Fibroblast of skin of scalp (primary cell): ENCODE measurements at regions not wholly inside any gene's neighbourhood (a gene's known extent, or its start where the extent isn't known, plus 50 kb on each side); places are given as distances from the start of the nearest gene placed in this dataset.

ENCODE experiments used
- DNase-seq: peaks from one replicate; pipeline ENCODE4 v3.0.0-alpha.2; 2013

DNA sequence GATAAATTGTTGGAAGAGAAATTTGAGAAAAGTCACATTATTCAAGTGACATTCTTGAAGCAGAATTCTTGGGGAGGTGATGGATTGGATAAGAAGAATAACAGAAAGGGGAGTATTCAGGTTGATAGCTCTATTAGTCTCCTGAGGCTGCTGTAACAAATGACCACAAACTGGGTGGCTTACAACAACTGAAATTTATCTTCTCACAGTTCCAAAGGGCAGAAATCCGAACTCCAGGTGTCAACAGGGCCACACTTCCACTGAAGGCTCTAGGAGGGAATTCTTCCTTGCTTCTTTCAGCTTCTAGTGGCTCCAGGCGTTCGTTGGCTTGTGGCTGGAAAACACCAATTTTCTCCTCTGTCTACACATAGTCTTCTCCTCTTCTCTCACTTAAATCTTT is 99.8 kb downstream of the TES start:
- DNase-seq: no peak

DNA sequence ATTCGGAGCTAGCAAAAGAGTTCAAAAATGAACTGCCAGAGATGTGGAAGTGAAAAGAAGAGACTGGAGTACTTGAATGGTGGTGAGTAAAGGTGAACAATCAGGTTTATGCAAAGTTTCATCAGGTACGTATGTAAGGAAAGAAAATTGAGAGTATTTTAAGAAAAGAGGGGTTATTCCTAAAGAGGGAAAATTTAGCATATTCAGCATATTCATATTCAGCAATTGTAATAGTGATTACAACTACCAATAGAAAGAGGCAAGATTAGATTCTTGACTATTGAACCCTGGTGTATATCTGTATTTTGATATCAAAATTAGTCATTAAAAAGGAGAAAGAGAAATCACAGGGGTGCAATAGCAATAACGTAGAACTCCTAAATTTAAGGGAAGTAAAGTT is 100.9 kb downstream of the TES start:
- no peak for DNase-seq

DNA sequence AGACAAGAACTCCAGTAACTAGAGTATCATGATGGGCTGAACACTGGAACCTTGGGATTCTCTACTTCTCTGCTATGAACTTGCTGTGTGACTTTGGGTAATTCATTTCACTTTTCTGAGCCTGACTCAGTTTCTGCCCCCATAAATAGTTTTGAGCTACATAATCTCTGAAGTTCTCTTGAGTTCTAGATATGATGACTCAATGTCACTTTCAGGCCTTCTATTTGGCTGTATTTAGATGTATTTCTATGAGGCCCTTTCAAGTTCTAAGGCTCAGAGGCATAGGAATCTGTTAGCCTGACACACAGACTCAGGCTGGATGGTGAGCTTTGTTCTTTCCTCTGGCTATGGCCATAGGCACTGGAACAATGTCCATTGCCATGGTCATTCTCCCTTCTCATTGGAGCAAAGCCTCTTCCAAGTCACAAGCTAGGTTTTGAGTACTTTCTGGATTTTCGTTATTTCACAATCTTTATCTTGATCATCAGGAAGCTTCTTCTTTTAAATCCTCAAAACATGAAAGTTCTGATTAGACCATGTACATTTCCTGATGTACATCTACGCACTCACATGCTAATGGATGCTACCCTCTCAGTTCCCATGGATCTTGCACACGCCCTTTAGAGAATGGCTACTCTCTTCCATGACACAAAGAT is 101.6 kb downstream of the TES start:
- no peak for DNase-seq

DNA sequence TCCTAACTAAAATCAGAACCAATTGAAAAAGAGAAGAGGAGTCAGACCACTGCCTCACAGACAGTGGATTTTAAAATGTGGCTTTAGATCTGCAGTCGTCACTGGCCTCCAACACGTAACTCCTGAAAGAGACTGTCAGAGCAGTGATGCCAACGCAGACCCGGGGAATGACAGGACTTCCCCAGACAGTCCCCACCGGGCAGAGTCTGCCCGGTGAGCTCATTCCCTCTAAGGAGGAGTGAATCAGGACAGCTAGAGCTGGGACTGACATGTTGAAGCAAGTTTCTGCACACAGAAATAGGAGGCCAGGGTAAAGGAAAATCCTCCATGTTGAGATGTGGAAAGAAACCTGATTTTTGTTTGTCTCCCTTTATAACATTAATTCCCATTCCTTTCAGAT is 105.0 kb downstream of the TES start:
- peak; percentile 63 for DNase-seq

DNA sequence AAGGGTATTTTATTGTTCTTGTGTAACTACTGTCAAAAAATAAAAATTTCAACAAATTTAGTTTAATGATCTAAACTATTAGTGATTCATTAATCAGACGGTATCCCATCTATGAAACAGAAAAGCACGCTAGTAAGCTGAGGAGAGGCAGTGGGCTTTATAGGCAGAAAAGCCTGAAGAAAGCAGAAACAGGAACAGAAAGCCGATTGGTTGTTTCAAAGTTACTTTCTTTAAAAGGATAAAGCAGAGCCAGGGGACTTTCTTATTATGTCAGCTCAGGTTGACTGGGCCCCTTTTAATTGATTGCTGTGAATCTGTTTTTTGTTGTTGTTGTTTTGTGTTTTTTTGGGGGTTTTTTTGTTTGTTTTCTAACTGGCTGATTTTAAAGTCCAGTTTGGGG is 105.5 kb downstream of the TES start:
- no peak for DNase-seq

GRCh38 chr7:116316838-116317628 is 106.7 kb downstream of the TES start:
- DNase-seq: peak; percentile 97

- peak; percentile 48 for DNase-seq
Observed at GRCh38 chr7:116317907-116318306, 107.6 kb downstream of the TES start.

- no peak for DNase-seq
Observed at GRCh38 chr7:116322541-116322940, 112.2 kb downstream of the TES start.

DNA sequence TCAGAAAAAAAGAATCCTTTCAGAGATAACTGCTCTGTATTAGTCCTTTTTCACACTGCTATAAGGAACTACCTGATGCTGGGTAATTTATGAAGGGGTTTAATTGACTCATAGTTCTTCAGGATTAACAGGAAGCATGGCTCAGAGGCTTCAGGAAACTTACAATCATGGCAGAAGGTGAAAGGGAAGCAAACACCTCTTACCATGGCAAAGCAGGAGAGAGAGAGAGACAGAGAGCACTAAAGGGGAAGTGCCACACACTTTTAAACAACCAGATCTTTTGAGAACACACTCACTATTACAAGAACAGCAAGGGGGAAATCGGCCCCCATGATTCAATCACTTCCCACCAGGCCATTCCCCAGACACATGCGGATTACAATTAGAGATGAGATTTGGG is 114.2 kb downstream of the TES start:
- no peak for DNase-seq

GRCh38 chr7:116325517-116325916 is 115.2 kb downstream of the TES start:
- DNase-seq: no peak

DNA sequence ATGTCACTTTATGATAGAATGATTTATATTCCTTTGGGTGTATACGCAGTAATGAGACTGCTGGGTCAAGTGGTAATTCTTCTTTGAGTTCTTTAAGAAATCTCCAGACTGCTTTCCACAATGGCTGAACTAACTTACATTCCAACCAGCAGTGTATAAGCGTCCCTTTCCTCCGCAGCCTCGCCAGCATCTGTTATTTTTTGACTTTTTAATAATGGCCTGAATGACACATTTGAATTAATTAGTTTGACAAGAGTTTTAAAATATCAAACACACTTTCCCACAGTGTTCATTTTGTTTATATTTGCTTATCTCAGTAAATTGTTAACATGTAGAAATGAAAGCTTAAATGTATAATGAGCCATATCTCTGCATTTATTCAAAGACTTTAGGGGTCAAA is 116.8 kb downstream of the TES start:
- DNase-seq: no peak

DNA sequence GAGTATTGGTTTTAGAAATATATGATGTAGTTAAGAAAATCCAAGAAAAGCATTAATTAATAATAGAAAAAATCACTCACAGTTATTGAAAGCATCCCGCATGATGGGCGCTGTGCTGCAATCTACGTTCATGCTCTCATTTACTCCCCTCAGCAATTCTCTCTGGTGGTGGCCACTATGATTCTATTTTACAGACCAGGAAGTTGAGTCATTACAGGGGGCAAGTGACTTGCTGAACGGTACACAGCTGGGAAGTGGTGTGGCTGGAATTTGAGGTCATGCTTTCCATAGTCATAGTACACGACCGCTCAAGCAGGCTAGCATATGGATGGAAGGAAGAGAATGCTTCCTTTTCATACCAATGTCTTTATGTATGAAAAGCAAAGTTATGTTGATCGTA is 117.4 kb downstream of the TES start:
- peak; percentile 95 for DNase-seq

GRCh38 chr7:116328161-116328560 is 117.8 kb downstream of the TES start:
- DNase-seq: peak; percentile 82

DNA sequence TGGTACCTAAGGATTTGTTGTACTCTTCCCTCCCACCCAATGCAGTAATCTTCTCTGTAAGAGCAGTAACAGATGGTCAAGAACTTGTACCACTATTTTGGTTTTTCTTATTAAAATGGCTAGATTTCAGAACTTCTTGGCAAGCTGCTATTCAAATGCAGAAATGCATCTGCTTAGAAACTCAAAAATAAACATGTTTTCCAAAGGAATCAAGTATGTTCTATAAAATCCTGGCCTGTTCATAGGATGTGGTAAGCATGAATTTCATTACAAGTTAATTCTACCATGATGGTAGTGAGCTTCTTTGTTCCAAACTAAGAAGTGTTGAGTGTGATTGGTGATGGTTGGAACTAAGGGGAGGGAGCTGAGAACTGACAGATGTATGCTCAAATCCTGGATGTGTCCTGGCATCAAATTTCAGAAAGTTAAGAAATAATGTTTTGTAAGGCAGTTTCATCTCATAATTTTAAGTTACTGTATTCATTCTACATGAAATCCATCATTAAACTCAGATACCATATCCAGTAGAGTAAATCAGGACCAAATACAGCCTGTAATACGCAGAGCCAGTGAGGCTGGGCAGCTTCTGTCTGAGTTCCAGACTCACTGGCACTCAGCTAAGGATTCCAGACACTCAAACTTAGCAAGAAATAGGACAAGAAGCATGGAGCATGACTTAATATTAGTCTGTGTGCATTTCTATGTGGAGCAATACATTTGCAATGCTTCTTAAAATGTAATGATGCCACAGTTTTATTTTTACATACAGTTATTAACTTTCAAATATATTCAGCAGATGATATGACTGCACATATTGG is 119.6 kb downstream of the TES start:
- DNase-seq: no peak

- peak; percentile 57 for DNase-seq
Observed at GRCh38 chr7:116331020-116331419, 120.7 kb downstream of the TES start.

DNA sequence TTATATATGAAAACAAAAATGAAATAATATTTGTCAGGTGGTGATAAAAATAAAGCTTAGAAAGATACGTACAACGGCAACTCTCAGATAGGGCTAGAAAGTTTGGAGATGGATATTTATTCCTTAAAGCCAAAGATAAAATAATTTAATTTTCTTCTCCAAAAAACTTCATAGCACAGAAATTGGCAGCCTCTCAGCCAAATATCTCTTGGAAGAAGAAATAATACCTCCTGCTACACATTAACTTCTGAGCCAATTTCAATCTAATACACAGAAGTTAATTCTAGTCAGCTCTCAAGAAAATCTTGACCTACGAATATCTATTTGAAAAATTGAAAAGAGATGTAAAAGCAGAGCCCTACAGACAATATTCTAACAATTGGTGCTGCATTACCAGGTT is 122.4 kb downstream of the TES start:
- DNase-seq: no peak

DNA sequence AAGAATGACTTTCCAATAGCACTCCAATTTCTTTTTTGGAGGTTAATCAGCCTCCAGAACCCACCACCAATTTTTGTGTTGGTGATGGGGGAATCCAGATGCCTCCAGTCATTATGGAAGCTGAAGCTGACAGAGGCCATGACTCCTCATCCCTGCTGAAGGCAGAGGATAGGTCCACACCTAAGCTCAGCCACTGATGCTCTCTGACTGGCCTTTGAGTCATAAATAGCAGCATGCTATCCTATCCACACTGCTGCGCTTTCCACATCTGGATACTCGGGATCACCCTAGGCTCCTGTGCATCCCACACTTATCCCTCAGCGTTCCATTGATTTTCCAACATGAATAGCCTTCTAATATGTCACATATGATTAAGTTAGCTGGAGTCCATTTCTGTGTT is 124.2 kb downstream of the TES start:
- DNase-seq: no peak

GRCh38 chr7:116337018-116337417 is 126.7 kb downstream of the TES start:
- no peak for DNase-seq

DNA sequence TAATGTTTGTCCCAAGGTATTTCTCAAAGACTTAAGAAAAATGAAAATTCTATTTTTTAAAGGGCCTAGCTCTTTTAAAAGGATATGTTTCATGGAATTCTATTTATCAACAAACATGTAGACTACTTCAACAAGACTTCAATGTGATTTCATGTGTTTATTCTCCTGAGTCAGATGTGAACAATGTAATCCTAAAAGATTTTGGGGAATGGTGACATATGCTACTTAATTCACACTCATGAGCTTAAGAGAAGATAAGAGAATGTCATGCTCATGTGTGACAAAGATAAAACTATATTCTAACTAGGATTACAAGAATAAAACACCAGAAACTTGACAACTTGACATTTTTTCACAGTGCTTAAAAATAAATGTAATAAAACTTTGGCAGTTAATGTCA is 127.5 kb downstream of the TES start:
- no peak for DNase-seq

DNA sequence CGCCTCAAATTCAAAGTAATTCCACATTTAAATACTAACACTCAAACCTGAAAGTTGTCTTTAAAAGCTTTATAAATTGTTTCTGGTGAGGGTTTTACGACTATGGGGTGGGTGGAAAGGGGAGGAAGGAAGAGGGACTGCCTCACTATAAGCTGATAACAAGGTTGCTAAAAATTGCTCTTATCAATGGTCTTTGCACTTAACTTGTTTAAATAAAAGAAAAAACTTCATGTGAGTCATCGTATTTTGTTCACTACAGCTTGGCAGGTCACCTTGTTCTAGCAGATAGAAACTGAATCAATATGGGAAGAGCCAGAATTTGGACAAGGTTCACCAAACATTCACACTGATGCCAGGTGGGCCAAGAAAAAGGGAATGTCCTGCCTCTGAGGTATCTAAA is 129.2 kb downstream of the TES start:
- DNase-seq: no peak

- DNase-seq: no peak
Observed at GRCh38 chr7:116340201-116340847, 130.0 kb downstream of the TES start.

- DNase-seq: no peak
Observed at GRCh38 chr7:116340943-116341907, 130.9 kb downstream of the TES start.
